Endothelial cell of umbilical vein (primary cell): ENCODE measurements at regions not wholly inside any gene's neighbourhood (a gene's known extent, or its start where the extent isn't known, plus 50 kb on each side); places are given as distances from the start of the nearest gene placed in this dataset.

Experiments used
- BruUV-seq: library from RNA; stranded (reverse); fragments of 400-500 nt; replicated peaks from 2 replicates; lab custom pipeline; 2021; lab: Mats Ljungman, UMichigan
- CTCF ChIA-PET: fragments of 300-600, 350-600 bp; sonication (Branson Sonifier 250); formaldehyde crosslinking; loops from one replicate; lab custom pipeline; 2021; ENCODE audit warnings: antibody characterized with exemption, inconsistent platforms; lab: Charles Lee
- POLR2A ChIA-PET: fragments of 300-600, 350-600 bp; sonication (Branson Sonifier 250); formaldehyde crosslinking; loops from one replicate; lab custom pipeline; 2021; ENCODE audit warnings: antibody characterized with exemption, inconsistent platforms; lab: Charles Lee
- DNase-seq: peaks from one replicate; pipeline ENCODE4 v3.0.0-alpha.2; 2011; ENCODE audit warnings: low read depth, low spot score
- FAIRE-seq: peaks from 2 replicates; lab custom pipeline; 2011; peaks lifted over from hg19 to GRCh38; lab: Jason Lieb, UNC
- H2AFZ ChIP-seq: 2 replicates; pipeline ENCODE4 v1.6.0; 2012; ENCODE audit warnings: low read depth, low read length, control low read depth, inconsistent platforms
- H3K27ac ChIP-seq: 2 replicates; pipeline ENCODE4 v1.5.1; 2011; ENCODE audit warnings: low read depth, mild to moderate bottlenecking, control low read depth, low read length, moderate library complexity; ENCODE audit not compliant: insufficient read depth
- H3K27me3 ChIP-seq, 2 experiments: 2 replicates each; pipeline versions ENCODE4 v1.6.0 to v1.6.1; 2011; ENCODE audit warnings: low read length in 2 of 2, mixed read lengths in 1 of 2; ENCODE audit not compliant: control insufficient read depth in 2 of 2, insufficient read depth in 2 of 2
- H3K36me3 ChIP-seq, 2 experiments: 2 replicates in 1 of 2; 3 replicates in 1 of 2; pipeline ENCODE4 v1.5.1; 2011; ENCODE audit warnings: low read length in 2 of 2, mild to moderate bottlenecking in 1 of 2, moderate library complexity in 1 of 2; ENCODE audit not compliant: control insufficient read depth in 2 of 2, insufficient read depth in 2 of 2; ENCODE audit errors: extremely low read depth in 1 of 2
- H3K4me1 ChIP-seq: 3 replicates; pipeline ENCODE4 v1.5.1; 2011; ENCODE audit warnings: mild to moderate bottlenecking, low read length; ENCODE audit not compliant: control insufficient read depth, insufficient read depth; ENCODE audit errors: extremely low read depth
- H3K4me2 ChIP-seq: 2 replicates; pipeline ENCODE4 v1.6.1; 2011; ENCODE audit warnings: low read length, control low read depth, mixed read lengths; ENCODE audit not compliant: insufficient read depth
- H3K4me3 ChIP-seq, 3 experiments: fragments of 200-600 bp in 1 of 3; sonication (generic), shearing (Covaris generic) in 1 of 3; replicated peaks in 1 of 3; 2 replicates each; pipeline ENCODE4 v1.5.1; 2011 to 2016; ENCODE audit warnings: control low read depth in 3 of 3, low read length in 3 of 3, mild to moderate bottlenecking in 2 of 3, inconsistent platforms in 1 of 3, low read depth in 1 of 3, moderate library complexity in 1 of 3; ENCODE audit not compliant: insufficient read depth in 1 of 3
- H3K79me2 ChIP-seq: 2 replicates; pipeline ENCODE4 v1.6.0; 2012; ENCODE audit warnings: low read length, inconsistent platforms; ENCODE audit not compliant: control insufficient read depth, insufficient read depth
- H3K9ac ChIP-seq: replicated peaks from 2 replicates; pipeline ENCODE3; 2011; ENCODE audit warnings: low read length, control low read depth; ENCODE audit not compliant: insufficient read depth; ENCODE audit errors: extremely low read depth
- H3K9me1 ChIP-seq: replicated peaks from 3 replicates; pipeline ENCODE4 v1.6.0; 2011; ENCODE audit warnings: mild to moderate bottlenecking, low read length; ENCODE audit not compliant: control insufficient read depth, insufficient read depth; ENCODE audit errors: extremely low read depth
- H3K9me3 ChIP-seq: replicated peaks from 2 replicates; pipeline ENCODE4 v1.5.1; 2012; ENCODE audit warnings: low read length, inconsistent platforms; ENCODE audit not compliant: control insufficient read depth, insufficient read depth
- H4K20me1 ChIP-seq: replicated peaks from 2 replicates; pipeline ENCODE3; 2011; ENCODE audit warnings: mild to moderate bottlenecking, low read length; ENCODE audit not compliant: control insufficient read depth, insufficient read depth; ENCODE audit errors: extremely low read depth
- CTCF ChIP-seq, 2 donors: IDR thresholded peaks; 1 replicate in 1 of 2; 2 replicates in 1 of 2; pipeline ENCODE4 v1.5.1; 2011; ENCODE audit warnings: low read length in 2 of 2, mild to moderate bottlenecking in 2 of 2, moderate library complexity in 2 of 2, control low read depth in 1 of 2, inconsistent platforms in 1 of 2, low read depth in 1 of 2; ENCODE audit not compliant: insufficient read depth in 1 of 2; ENCODE audit errors: extremely low read depth in 1 of 2
- EZH2 ChIP-seq: IDR thresholded peaks from 2 replicates; pipeline ENCODE4 v1.6.1; 2012; ENCODE audit warnings: borderline replicate concordance, low read depth, mild to moderate bottlenecking, moderate library complexity, low read length, inconsistent platforms; ENCODE audit not compliant: severe bottlenecking
- FOS ChIP-seq: IDR thresholded peaks from 2 replicates; pipeline ENCODE4 v1.6.1; 2011; ENCODE audit warnings: mild to moderate bottlenecking, low read length, moderate library complexity, borderline replicate concordance; ENCODE audit not compliant: insufficient read depth
- GATA2 ChIP-seq: IDR thresholded peaks from 2 replicates; pipeline ENCODE4 v1.7.0; 2011; ENCODE audit warnings: low read depth, mild to moderate bottlenecking, moderate library complexity, mixed read lengths, low read length; ENCODE audit not compliant: insufficient read length, insufficient read depth
- JUN ChIP-seq: IDR thresholded peaks from 2 replicates; pipeline ENCODE4 v1.6.1; 2011; ENCODE audit warnings: borderline replicate concordance, low read depth; ENCODE audit not compliant: insufficient read length, insufficient read depth
- MAX ChIP-seq: IDR thresholded peaks from 2 replicates; pipeline ENCODE4 v1.6.1; 2011; ENCODE audit not compliant: insufficient read depth, insufficient read length
- MYC ChIP-seq: IDR thresholded peaks from one replicate; pipeline ENCODE4 v1.6.1; 2011; ENCODE audit warnings: mild to moderate bottlenecking, low read depth, low read length
- POLR2A ChIP-seq: IDR thresholded peaks from 2 replicates; pipeline ENCODE4 v1.6.1; 2012; ENCODE audit warnings: low read depth, mild to moderate bottlenecking, control low read depth, low read length
- POLR2AphosphoS5 ChIP-seq: IDR thresholded peaks from 2 replicates; pipeline ENCODE4 v1.6.1; 2012; ENCODE audit warnings: low read depth, mild to moderate bottlenecking, control low read depth, low read length, moderate library complexity; ENCODE audit not compliant: insufficient read depth
- dilution Hi-C: fragments of 300-500 bp; cut with MboI; formaldehyde crosslinking; loops from one replicate; pipeline ENCODE4 v1.15.0; 2019; ENCODE audit warnings: low sequenced_read_pairs; ENCODE audit not compliant: extremely low pct_ligation_motif_present
- intact Hi-C: fragments of 100-400 bp; cut with micrococcal nuclease; formaldehyde crosslinking; loops from one replicate; pipeline ENCODE4 v1.10.0; 2022

- Histone ChIP-seq H3K9me3 (no peaks in the 10 kb centered on the region), H3K27me3 (no peaks in the 10 kb centered on the region), H3K4me3 (no peak overlapping the region), H3K9me1 (no peaks in the 10 kb centered on the region), H4K20me1 (no peaks in the 10 kb centered on the region), H3K4me1 (no peaks in the 10 kb centered on the region), H3K79me2 (no peaks in the 10 kb centered on the region), H3K9ac (no peak overlapping the region), H2AFZ (no peak overlapping the region), H3K36me3 (no peaks in the 10 kb centered on the region), H3K27ac (no peak overlapping the region), H3K4me2 (no peak overlapping the region)
- TF ChIP-seq CTCF (IDR thresholded peaks at IDR 0.05; ENCODE audit: extremely low read depth in 1 of 2, insufficient read depth in 1 of 2, low read depth in 1 of 2, low read length in 2 of 2) = no peak
- TF ChIP-seq MYC = no peak
- dilution Hi-C loops (no loop called here), intact Hi-C loops (no loop called here)
- DNase-seq (no peak), FAIRE-seq (no peak)
- no TSS peak for BruUV-seq
- ChIA-PET CTCF (no interaction called here), POLR2A (no interaction called here)
Measured at GRCh38 chr3:40714771-40715345, 190.1 kb downstream of the ZNF621 start.

- H3K9ac ChIP-seq = no peak overlapping the region
- no TSS peak for BruUV-seq
Measured at GRCh38 chr3:40715551-40715950, 190.8 kb downstream of the ZNF621 start.

More at GRCh38 chr3:40715551-40715950, 190.8 kb downstream of the ZNF621 start:
- no peak overlapping the region for H3K4me3 ChIP-seq
- dilution Hi-C loops (no loop called here), intact Hi-C loops (no loop called here)
- no peak overlapping the region for H2AFZ ChIP-seq
- H3K27me3 ChIP-seq = no peaks in the 10 kb centered on the region
- no peaks in the 10 kb centered on the region for H3K79me2 ChIP-seq
- H3K4me2 ChIP-seq = no peak overlapping the region
- FAIRE-seq (no peak), DNase-seq (no peak)
- no peaks in the 10 kb centered on the region for H3K9me3 ChIP-seq
- no peak overlapping the region for H3K27ac ChIP-seq
- CTCF ChIA-PET = no interaction called here
- no peaks in the 10 kb centered on the region for H3K9me1 ChIP-seq
- H4K20me1 ChIP-seq = no peaks in the 10 kb centered on the region
- H3K4me1 ChIP-seq = no peaks in the 10 kb centered on the region
- no peak for TF ChIP-seq MYC
- TF ChIP-seq POLR2A = no peak
- no peak for TF ChIP-seq EZH2
- no peak for TF ChIP-seq MAX
- no peak for TF ChIP-seq CTCF (IDR thresholded peaks at IDR 0.05; ENCODE audit: extremely low read depth in 1 of 2, insufficient read depth in 1 of 2, low read depth in 1 of 2, low read length in 2 of 2)
- TF ChIP-seq GATA2 = no peak
- no peak for TF ChIP-seq POLR2AphosphoS5
- TF ChIP-seq JUN = no peak
- no peak for TF ChIP-seq FOS
- no peaks in the 10 kb centered on the region for H3K36me3 ChIP-seq
- POLR2A ChIA-PET = no interaction called here
